CD4-positive, alpha-beta memory T cell (primary cell): ENCODE measurements at regions not wholly inside any gene's neighbourhood (a gene's known extent, or its start where the extent isn't known, plus 50 kb on each side); places are given as distances from the start of the nearest gene placed in this dataset.
"Not testable (repeated sequence)": the region's sequence is repeated elsewhere in the genome, so short reads cannot be mapped to it uniquely, and the experiment has no call there.

Source experiments
- CTCF ChIA-PET: fragments of 350-600 bp; sonication (Branson Sonifier 250); formaldehyde crosslinking; loops from one replicate; lab custom pipeline; 2021; ENCODE audit warnings: inconsistent platforms; ENCODE audit not compliant: partially characterized antibody; lab: Charles Lee
- POLR2A ChIA-PET: fragments of 350-600 bp; sonication (Branson Sonifier 250); formaldehyde crosslinking; loops from one replicate; lab custom pipeline; 2021; ENCODE audit not compliant: partially characterized antibody; lab: Charles Lee
- DNase-seq, 5 donors: peaks; one replicate each; pipeline versions ENCODE4 v3.0.0 to v3.0.0-alpha.2; 2020 to 2022; ENCODE audit warnings: mixed read lengths in 1 of 5
- H3K27ac ChIP-seq: one replicate; pipeline ENCODE4 v1.7.0; 2013; ENCODE audit warnings: low read depth, low read length
- H3K27me3 ChIP-seq: 2 replicates; pipeline ENCODE4 v1.7.0; 2013; ENCODE audit warnings: mild to moderate bottlenecking, low read length, moderate library complexity; ENCODE audit not compliant: insufficient read depth
- H3K36me3 ChIP-seq: 2 replicates; pipeline ENCODE4 v1.7.0; 2013; ENCODE audit warnings: mild to moderate bottlenecking, low read length, moderate library complexity; ENCODE audit not compliant: insufficient read depth
- H3K4me1 ChIP-seq: 2 replicates; pipeline ENCODE4 v1.7.0; 2013; ENCODE audit warnings: mild to moderate bottlenecking, low read length, moderate library complexity; ENCODE audit not compliant: insufficient read depth
- H3K4me3 ChIP-seq, 2 donors: one replicate each; pipeline ENCODE4 v1.7.0; 2013; ENCODE audit warnings: low read length in 2 of 2, mild to moderate bottlenecking in 1 of 2
- H3K9me3 ChIP-seq, 2 donors: one replicate each; pipeline ENCODE4 v1.7.0; 2013; ENCODE audit warnings: low read length in 2 of 2, control low read depth in 1 of 2; ENCODE audit not compliant: control insufficient read depth in 1 of 2
- H3K27ac Mint-ChIP-seq, 7 donors: one replicate each; pipeline ENCODE4 v1.8.0; 2020 to 2021; ENCODE audit warnings: mixed read lengths in 7 of 7, mild to moderate bottlenecking in 6 of 7, inconsistent platforms in 3 of 7, moderate library complexity in 3 of 7
- H3K27me3 Mint-ChIP-seq, 2 donors: one replicate each; pipeline ENCODE4 v1.8.0; 2020 to 2021; ENCODE audit warnings: mixed read lengths in 2 of 2
- H3K36me3 Mint-ChIP-seq, 2 donors: one replicate each; pipeline ENCODE4 v1.8.0; 2020 to 2021; ENCODE audit warnings: mixed read lengths in 2 of 2, inconsistent platforms in 1 of 2, mild to moderate bottlenecking in 1 of 2
- H3K4me1 Mint-ChIP-seq, 4 donors: one replicate each; pipeline ENCODE4 v1.8.0; 2020 to 2021; ENCODE audit warnings: mixed read lengths in 4 of 4, mild to moderate bottlenecking in 1 of 4
- H3K4me3 Mint-ChIP-seq, 8 donors: one replicate each; pipeline ENCODE4 v1.8.0; 2020 to 2021; ENCODE audit warnings: mixed read lengths in 8 of 8, mild to moderate bottlenecking in 7 of 8, moderate library complexity in 6 of 8, inconsistent platforms in 3 of 8
- H3K9me3 Mint-ChIP-seq, 8 donors: one replicate each; pipeline ENCODE4 v1.8.0; 2020 to 2021; ENCODE audit warnings: mixed read lengths in 8 of 8, mild to moderate bottlenecking in 5 of 8, inconsistent platforms in 3 of 8, moderate library complexity in 1 of 8
- intact Hi-C: fragments of 100-400 bp; cut with micrococcal nuclease; formaldehyde crosslinking; loops from one replicate; pipeline ENCODE4 v1.15.1; 2023

DNA sequence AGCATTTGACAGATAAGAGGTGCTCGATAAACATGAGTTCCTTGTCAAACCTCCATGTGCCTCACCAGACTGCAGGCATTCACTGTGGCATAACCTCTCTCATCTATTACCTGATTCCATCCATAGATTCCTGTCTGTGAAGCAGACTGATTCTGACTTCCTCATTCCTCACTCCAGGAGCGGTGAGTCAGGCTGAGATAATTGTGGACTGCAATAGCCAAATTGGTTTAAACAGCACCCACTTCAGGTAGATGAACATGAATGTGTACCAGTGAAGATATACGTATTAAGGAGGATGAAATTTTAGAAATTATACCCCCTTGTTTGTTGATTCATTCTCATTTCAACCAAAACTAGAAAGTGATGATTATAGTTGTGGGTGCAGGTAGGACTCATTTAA, 391.2 kb downstream of the HINT1 start:
- no peaks in the 10 kb centered on the region for H3K9me3 ChIP-seq
- H3K27me3 ChIP-seq = no peaks in the 10 kb centered on the region
- CTCF ChIA-PET = no interaction called here
- DNase-seq = no peak
- H3K4me1 Mint-ChIP-seq = no peaks in the 10 kb centered on the region
- H3K4me3 ChIP-seq = no peak overlapping the region
- H3K27me3 Mint-ChIP-seq = peaks cover 16 to 18% of the 10 kb centered on the region in 2 donors
- no peaks in the 10 kb centered on the region for H3K36me3 Mint-ChIP-seq
- H3K4me3 Mint-ChIP-seq = no peak overlapping the region
- no peak overlapping the region for H3K27ac ChIP-seq
- no peaks in the 10 kb centered on the region for H3K9me3 Mint-ChIP-seq
- intact Hi-C loops = no loop called here
- H3K27ac Mint-ChIP-seq = no peak overlapping the region
- POLR2A ChIA-PET = no interaction called here
- H3K36me3 ChIP-seq = no peaks in the 10 kb centered on the region
- no peaks in the 10 kb centered on the region for H3K4me1 ChIP-seq

DNA sequence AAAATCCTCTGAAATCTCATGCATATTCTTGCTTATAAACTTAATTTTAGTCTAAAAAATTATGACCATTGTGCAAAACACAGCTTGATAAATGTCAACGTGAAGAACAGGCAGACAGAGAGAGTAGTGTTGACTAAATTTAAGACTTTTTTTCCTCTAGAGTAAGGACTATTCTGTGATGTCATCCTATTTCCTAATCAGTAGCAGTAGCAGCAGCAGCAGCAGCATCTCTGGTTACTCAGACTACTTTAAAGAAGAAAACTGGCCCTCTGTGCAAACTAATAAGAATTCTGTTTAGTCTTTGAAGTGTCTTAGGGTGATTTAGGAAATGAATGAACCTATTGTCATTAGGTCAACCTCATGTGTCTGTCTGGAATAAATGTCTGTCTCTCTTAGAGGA, 403.0 kb downstream of the HINT1 start:
- intact Hi-C loops = no loop called here
- Histone ChIP-seq H3K36me3 (no peaks in the 10 kb centered on the region), H3K9me3 (no peaks in the 10 kb centered on the region), H3K4me3 (no peak overlapping the region), H3K27ac (no peak overlapping the region), H3K27me3 (no peaks in the 10 kb centered on the region), H3K4me1 (no peaks in the 10 kb centered on the region)
- H3K27me3 Mint-ChIP-seq = peaks cover 2 to 11% of the 10 kb centered on the region in 2 donors
- ChIA-PET CTCF (no interaction called here), POLR2A (no interaction called here)
- DNase-seq = no peak
- peaks cover 0 to 10% (median 2%) of the 10 kb centered on the region in 8 donors for H3K9me3 Mint-ChIP-seq
- no peaks in the 10 kb centered on the region for H3K4me1 Mint-ChIP-seq
- H3K36me3 Mint-ChIP-seq = no peaks in the 10 kb centered on the region
- H3K4me3 Mint-ChIP-seq = no peak overlapping the region
- no peak overlapping the region for H3K27ac Mint-ChIP-seq

DNA sequence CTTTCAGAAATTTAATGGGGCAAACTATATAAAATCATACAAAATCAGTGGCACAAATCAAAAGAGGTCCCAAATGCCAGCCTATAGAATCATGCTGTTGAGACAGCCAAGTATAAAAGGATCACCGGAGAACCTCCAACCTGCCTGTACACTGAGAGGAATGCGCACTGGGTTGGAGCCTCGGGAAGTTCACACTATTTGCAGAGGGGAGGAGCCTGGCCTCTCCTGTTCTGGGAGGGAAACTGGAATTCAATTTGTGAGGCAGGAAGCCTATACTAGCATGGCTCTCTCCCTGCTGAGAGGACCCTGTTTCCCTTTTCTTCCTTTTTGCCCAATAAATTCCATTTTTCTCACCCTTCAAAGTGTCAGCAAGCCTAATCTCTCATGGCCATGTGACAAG, 406.0 kb downstream of the HINT1 start:
- intact Hi-C loops = no loop called here

DNA sequence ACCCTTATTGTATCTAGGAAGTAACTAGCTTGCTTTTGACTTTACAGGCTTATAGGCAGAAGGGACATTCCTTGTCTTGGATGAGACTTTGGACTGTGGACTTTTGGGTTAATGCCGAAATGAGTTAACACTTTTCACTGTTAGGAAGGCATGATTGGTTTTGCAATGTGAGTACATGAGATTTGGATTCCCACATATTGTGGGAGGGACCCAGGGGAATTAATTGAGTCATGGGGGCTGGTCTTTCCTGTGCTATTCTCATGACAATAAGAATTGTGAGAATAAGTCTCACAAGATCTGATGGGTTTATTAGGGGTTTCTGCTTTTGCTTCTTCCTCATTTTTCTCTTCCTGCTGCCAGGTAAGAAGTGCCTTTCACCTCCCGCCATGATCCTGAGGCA, 417.5 kb downstream of the HINT1 start:
- CTCF ChIA-PET = no interaction called here
- H3K9me3 ChIP-seq = no peaks in the 10 kb centered on the region

More for the DNA sequence above, 406.0 kb downstream of the HINT1 start:
- no peaks in the 10 kb centered on the region for H3K27me3 ChIP-seq
- H3K36me3 ChIP-seq = no peaks in the 10 kb centered on the region
- Mint-ChIP-seq H3K27ac (no peak overlapping the region), H3K4me3 (no peak overlapping the region), H3K36me3 (no peaks in the 10 kb centered on the region), H3K4me1 (no peaks in the 10 kb centered on the region), H3K9me3 (peaks cover 0 to 10% (median 0%) of the 10 kb centered on the region in 8 donors), H3K27me3 (peaks cover 0 to 1% of the 10 kb centered on the region in 2 donors)
- DNase-seq = peak in 1 of 5 donors; percentile 24
- H3K27ac ChIP-seq = no peak overlapping the region
- POLR2A ChIA-PET = no interaction called here
- H3K4me1 ChIP-seq = no peaks in the 10 kb centered on the region
- no peak overlapping the region for H3K4me3 ChIP-seq
- CTCF ChIA-PET = no interaction called here
- no peaks in the 10 kb centered on the region for H3K9me3 ChIP-seq

DNA sequence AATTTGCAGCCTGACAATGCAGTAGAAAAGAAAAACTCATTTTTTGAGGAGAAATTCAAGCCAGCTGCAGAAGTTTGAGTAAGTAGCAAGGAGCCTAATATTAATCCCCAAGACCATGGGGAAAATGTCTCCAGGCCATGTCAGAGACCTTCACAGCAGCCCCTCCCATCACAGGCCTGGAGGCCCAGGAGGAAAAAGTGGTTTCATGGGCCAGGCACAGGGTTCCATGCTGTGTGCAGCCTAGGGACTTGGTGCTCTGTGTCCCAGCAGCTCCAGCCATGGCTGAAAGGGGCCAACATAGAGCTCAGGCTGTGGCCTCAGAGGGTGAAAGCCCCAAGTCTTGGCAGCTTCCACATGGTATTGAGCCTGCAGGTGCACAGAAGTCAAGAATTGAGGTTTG, 418.4 kb downstream of the HINT1 start:
- DNase-seq, POLR2A ChIA-PET, H3K4me3 Mint-ChIP-seq, H3K9me3 Mint-ChIP-seq, intact Hi-C loops, H3K36me3 ChIP-seq, H3K36me3 Mint-ChIP-seq, H3K9me3 ChIP-seq, H3K27me3 ChIP-seq, H3K4me1 ChIP-seq, H3K27me3 Mint-ChIP-seq, H3K4me3 ChIP-seq, CTCF ChIA-PET, H3K27ac Mint-ChIP-seq, H3K27ac ChIP-seq, H3K4me1 Mint-ChIP-seq: not testable (repeated sequence)

More for the DNA sequence above, 417.5 kb downstream of the HINT1 start:
- no peak for DNase-seq
- Histone ChIP-seq H3K27ac (no peak overlapping the region), H3K36me3 (no peaks in the 10 kb centered on the region), H3K4me3 (no peak overlapping the region), H3K27me3 (no peaks in the 10 kb centered on the region), H3K4me1 (no peaks in the 10 kb centered on the region)
- H3K36me3 Mint-ChIP-seq = no peaks in the 10 kb centered on the region
- no peak overlapping the region for H3K4me3 Mint-ChIP-seq
- H3K9me3 Mint-ChIP-seq = peaks cover 0 to 8% (median 3%) of the 10 kb centered on the region in 8 donors
- H3K27me3 Mint-ChIP-seq = peaks cover 4 to 6% of the 10 kb centered on the region in 2 donors
- no peaks in the 10 kb centered on the region for H3K4me1 Mint-ChIP-seq
- intact Hi-C loops = no loop called here
- no peak overlapping the region for H3K27ac Mint-ChIP-seq
- POLR2A ChIA-PET = no interaction called here

DNA sequence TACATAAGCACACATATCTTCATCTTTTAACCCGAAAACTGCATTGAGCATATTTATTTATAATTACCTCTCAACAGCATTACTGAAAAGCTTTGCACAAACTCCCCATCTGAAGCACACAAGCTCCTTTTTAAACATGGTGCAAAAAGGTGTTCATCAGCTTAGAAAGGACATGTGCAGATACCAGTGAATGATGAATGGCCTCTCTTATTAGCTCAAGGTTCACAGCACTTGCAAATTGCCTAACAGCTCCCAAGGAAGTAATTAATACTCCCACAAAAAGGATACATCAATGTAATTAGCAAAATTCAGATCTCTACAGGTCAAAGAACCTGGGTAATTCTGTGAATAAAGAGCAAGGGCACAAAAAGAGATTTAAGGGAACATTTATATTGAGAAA, 422.0 kb downstream of the HINT1 start:
- H3K27ac Mint-ChIP-seq = no peak overlapping the region

DNA sequence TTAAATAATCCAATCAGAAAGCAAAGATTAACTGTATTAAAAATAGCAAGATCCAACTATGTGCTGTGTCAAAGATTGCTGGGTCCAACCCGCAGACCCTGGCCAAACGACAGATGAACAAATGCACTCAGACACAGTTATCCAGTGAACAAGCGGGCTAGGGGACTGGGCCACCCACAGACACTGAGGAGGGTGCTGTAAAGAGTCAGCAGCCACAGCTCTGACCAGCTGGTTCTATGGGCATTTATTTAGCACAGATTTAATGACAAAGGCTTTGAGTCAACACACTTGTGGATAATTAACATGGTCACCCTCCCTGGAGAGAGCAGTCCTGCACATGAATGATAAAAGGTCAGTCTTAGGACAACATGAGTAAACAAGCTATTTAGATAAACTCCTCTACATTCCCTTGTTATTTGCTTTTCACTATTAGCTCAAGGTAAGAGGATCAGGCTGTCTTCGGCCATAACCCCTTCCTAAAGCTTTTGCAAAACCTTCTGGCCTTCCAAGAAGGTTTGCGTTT, 424.9 kb downstream of the HINT1 start:
- no peaks in the 10 kb centered on the region for H3K27me3 ChIP-seq
- H3K36me3 ChIP-seq = no peaks in the 10 kb centered on the region
- Mint-ChIP-seq H3K27ac (no peak overlapping the region), H3K36me3 (no peaks in the 10 kb centered on the region), H3K4me3 (no peak overlapping the region), H3K4me1 (no peaks in the 10 kb centered on the region), H3K9me3 (peaks cover 2 to 20% (median 9%) of the 10 kb centered on the region in 8 donors), H3K27me3 (peaks cover 0 to 2% of the 10 kb centered on the region in 2 donors)
- H3K9me3 ChIP-seq = no peaks in the 10 kb centered on the region
- no peak for DNase-seq
- no peaks in the 10 kb centered on the region for H3K4me1 ChIP-seq
- intact Hi-C loops = no loop called here
- ChIA-PET CTCF (no interaction called here), POLR2A (no interaction called here)
- no peak overlapping the region for H3K27ac ChIP-seq
- H3K4me3 ChIP-seq = no peak overlapping the region

More for the DNA sequence above, 422.0 kb downstream of the HINT1 start:
- Histone ChIP-seq H3K27ac (no peak overlapping the region), H3K9me3 (no peaks in the 10 kb centered on the region), H3K4me1 (no peaks in the 10 kb centered on the region), H3K4me3 (no peak overlapping the region), H3K27me3 (no peaks in the 10 kb centered on the region), H3K36me3 (no peaks in the 10 kb centered on the region)
- Mint-ChIP-seq H3K4me3 (no peak overlapping the region), H3K4me1 (no peaks in the 10 kb centered on the region), H3K9me3 (peaks cover 2 to 20% (median 13%) of the 10 kb centered on the region in 8 donors), H3K36me3 (no peaks in the 10 kb centered on the region), H3K27me3 (peaks cover 4 to 6% of the 10 kb centered on the region in 2 donors)
- ChIA-PET POLR2A (no interaction called here), CTCF (no interaction called here)
- intact Hi-C loops = no loop called here
- no peak for DNase-seq

DNA sequence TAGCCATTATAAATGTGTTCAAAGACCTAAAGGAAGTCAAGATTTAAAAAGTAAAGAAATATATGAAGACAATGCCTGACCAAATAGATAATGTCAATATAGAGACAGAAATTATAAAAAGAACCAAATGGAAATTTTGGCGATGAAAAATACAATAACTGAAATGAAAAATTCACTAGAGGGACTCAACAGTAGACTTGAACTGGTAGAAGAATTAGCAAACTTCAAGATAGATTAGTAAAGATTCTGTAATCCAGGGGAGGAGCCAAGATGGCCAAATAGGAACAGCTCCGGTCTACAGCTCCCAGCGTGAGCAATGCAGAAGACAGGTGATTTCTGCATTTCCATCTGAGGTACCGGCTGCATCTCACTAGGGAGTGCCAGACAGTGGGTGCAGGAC, 433.2 kb downstream of the HINT1 start:
- H3K36me3 Mint-ChIP-seq = no peaks in the 10 kb centered on the region
- Histone ChIP-seq H3K4me1 (no peaks in the 10 kb centered on the region), H3K9me3 (no peaks in the 10 kb centered on the region), H3K36me3 (no peaks in the 10 kb centered on the region), H3K27me3 (no peaks in the 10 kb centered on the region), H3K4me3 (no peak overlapping the region), H3K27ac (no peak overlapping the region)
- no peak overlapping the region for H3K4me3 Mint-ChIP-seq
- CTCF ChIA-PET = no interaction called here
- peaks cover 0 to 17% (median 12%) of the 10 kb centered on the region in 8 donors for H3K9me3 Mint-ChIP-seq
- no peak for DNase-seq
- POLR2A ChIA-PET = no interaction called here
- H3K27ac Mint-ChIP-seq = no peak overlapping the region
- intact Hi-C loops = no loop called here
- peaks cover 0 to 3% of the 10 kb centered on the region in 2 donors for H3K27me3 Mint-ChIP-seq
- H3K4me1 Mint-ChIP-seq = no peaks in the 10 kb centered on the region
